ENCODE measurements at regions not wholly inside any gene's neighbourhood (a gene's known extent, or its start where the extent isn't known, plus 50 kb on each side); places are given as distances from the start of the nearest gene placed in this dataset.
"Not testable (repeated sequence)": the region's sequence is repeated elsewhere in the genome, so short reads cannot be mapped to it uniquely, and the experiment has no call there.

GRCh38 chr2:106010818-106011355, 183.2 kb downstream of the UXS1 start:
- no peak for TF ChIP-seq CTCF (conservative IDR thresholded peaks at IDR 0.05; ENCODE audit: low read depth)
- CTCF ChIA-PET: interaction anchor here (0.6 kb wide), 1 partner anchor 456 kb away, joined by 3 read pairs; no protein-coding TSS in a partner anchor
- POLR2A ChIA-PET (ENCODE audit: low non-redundant PET): no interaction called here
- no peak for DNase-seq (ENCODE audit: low spot score)
- no peak overlapping the region for H3K27ac ChIP-seq

- ChIA-PET CTCF (no interaction called here), POLR2A (ENCODE audit: low non-redundant PET) (no interaction called here)
- H3K27ac ChIP-seq: no peak overlapping the region
- no peak for DNase-seq (ENCODE audit: low spot score)
- no peak for TF ChIP-seq CTCF (conservative IDR thresholded peaks at IDR 0.05; ENCODE audit: low read depth)
Measured at GRCh38 chr2:106009096-106009495, 185.0 kb downstream of the UXS1 start.

GRCh38 chr2:106004851-106005250, 189.2 kb downstream of the UXS1 start:
- ChIA-PET POLR2A (ENCODE audit: low non-redundant PET) (no interaction called here), CTCF (no interaction called here)
- TF ChIP-seq CTCF (conservative IDR thresholded peaks at IDR 0.05; ENCODE audit: low read depth): no peak
- no peak overlapping the region for H3K27ac ChIP-seq
- DNase-seq (ENCODE audit: low spot score): no peak

GRCh38 chr2:105999211-105999989, 194.7 kb downstream of the UXS1 start:
- TF ChIP-seq CTCF (conservative IDR thresholded peaks at IDR 0.05; ENCODE audit: low read depth): no peak
- no peak for DNase-seq (ENCODE audit: low spot score)
- H3K27ac ChIP-seq: no peak overlapping the region
- POLR2A ChIA-PET (ENCODE audit: low non-redundant PET): no interaction called here
- CTCF ChIA-PET: interaction anchor here (0.7 kb wide), 1 partner anchor 53 kb away, joined by 3 read pairs; no protein-coding TSS in a partner anchor

- no peak overlapping the region for H3K27ac ChIP-seq
- ChIA-PET POLR2A (ENCODE audit: low non-redundant PET) (no interaction called here), CTCF (no interaction called here)
- TF ChIP-seq CTCF (conservative IDR thresholded peaks at IDR 0.05; ENCODE audit: low read depth): no peak
- DNase-seq (ENCODE audit: low spot score): no peak
Measured at GRCh38 chr2:105997711-105998110, 196.4 kb downstream of the UXS1 start.

- ChIA-PET POLR2A (ENCODE audit: low non-redundant PET) (no interaction called here), CTCF (no interaction called here)
- TF ChIP-seq CTCF (conservative IDR thresholded peaks at IDR 0.05; ENCODE audit: low read depth): no peak
- H3K27ac ChIP-seq: no peak overlapping the region
- no peak for DNase-seq (ENCODE audit: low spot score)
Measured at GRCh38 chr2:105990624-105991023, 203.5 kb downstream of the UXS1 start.

GRCh38 chr2:105989803-105990202, 204.3 kb downstream of the UXS1 start:
- CTCF ChIA-PET; POLR2A ChIA-PET (ENCODE audit: low non-redundant PET); DNase-seq (ENCODE audit: low spot score); H3K27ac ChIP-seq: not testable (repeated sequence)

All from RWPE1 (cell line).